ENCODE measurements at regions not wholly inside any gene's neighbourhood (a gene's known extent, or its start where the extent isn't known, plus 50 kb on each side); places are given as distances from the start of the nearest gene placed in this dataset.

GRCh38 chr2:120515759-120516678, 170.1 kb downstream of the INHBB start:
- DNase-seq, result no peak
- TF ChIP-seq, protein P1, sequence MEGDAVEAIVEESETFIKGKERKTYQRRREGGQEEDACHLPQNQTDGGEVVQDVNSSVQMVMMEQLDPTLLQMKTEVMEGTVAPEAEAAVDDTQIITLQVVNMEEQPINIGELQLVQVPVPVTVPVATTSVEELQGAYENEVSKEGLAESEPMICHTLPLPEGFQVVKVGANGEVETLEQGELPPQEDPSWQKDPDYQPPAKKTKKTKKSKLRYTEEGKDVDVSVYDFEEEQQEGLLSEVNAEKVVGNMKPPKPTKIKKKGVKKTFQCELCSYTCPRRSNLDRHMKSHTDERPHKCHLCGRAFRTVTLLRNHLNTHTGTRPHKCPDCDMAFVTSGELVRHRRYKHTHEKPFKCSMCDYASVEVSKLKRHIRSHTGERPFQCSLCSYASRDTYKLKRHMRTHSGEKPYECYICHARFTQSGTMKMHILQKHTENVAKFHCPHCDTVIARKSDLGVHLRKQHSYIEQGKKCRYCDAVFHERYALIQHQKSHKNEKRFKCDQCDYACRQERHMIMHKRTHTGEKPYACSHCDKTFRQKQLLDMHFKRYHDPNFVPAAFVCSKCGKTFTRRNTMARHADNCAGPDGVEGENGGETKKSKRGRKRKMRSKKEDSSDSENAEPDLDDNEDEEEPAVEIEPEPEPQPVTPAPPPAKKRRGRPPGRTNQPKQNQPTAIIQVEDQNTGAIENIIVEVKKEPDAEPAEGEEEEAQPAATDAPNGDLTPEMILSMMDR (IDR thresholded peaks at IDR 0.05; ENCODE audit: borderline replicate concordance, extremely low read depth, low read length, poor library complexity, severe bottlenecking), result no peak
- TF ChIP-seq EZH2 (IDR thresholded peaks at IDR 0.05; ENCODE audit: borderline replicate concordance, low read depth, low read length, severe bottlenecking), result no peak
- ATAC-seq (ENCODE audit: insufficient read depth, low read depth), result no peak

DNA sequence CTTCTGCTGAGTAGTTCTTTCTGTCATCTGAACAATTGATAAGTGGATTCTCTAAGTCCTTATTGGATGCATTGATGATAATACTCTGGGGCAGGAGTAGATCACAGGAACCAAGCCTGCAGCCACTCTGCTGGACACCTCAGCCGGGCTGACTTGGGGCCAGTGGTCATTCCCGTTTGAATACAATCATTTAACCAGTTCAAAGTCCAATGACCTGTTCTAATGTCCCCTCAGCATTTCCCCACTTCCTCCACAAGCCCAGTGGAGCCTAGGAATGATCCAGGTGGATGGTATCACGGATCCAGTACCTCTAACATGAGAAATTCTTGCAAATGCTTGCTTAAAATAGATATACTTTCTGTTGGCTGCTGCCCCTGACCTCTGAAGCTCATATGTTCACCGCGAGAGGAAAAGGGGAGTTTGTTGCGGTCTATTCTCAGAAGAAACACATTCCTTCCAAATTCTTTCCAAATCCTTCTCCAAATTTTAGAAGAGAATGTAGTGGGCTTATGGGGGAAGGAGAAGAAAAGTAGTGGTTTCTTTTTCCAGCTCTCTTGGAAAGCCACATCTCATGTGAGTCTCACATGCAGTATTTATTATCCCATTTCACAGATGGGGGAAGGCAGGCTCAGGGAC, 170.9 kb downstream of the INHBB start:
- Histone ChIP-seq H3K4me1 (ENCODE audit: insufficient read depth, low read length) (no peaks in the 10 kb centered on the region), H3K4me2 (ENCODE audit: insufficient read depth, low read length) (no peak overlapping the region), H3K79me2 (ENCODE audit: insufficient read depth, low read length) (no peaks in the 10 kb centered on the region), H3K9me3 (ENCODE audit: insufficient read depth, low read length, severe bottlenecking) (no peaks in the 10 kb centered on the region), H2AFZ (ENCODE audit: low read depth, low read length) (no peak overlapping the region), H3K9ac (ENCODE audit: low read depth, low read length) (no peak overlapping the region), H3K27ac (ENCODE audit: low read length) (no peak overlapping the region), H3K27me3 (ENCODE audit: insufficient read depth, low read length, poor library complexity) (peaks cover 6% of the 10 kb centered on the region), H3K4me3 (ENCODE audit: low read depth in 1 of 2, low read length in 2 of 2) (no peak overlapping the region), H4K20me1 (ENCODE audit: insufficient read depth, low read length) (no peaks in the 10 kb centered on the region), H3K36me3 (ENCODE audit: insufficient read depth, low read length) (no peaks in the 10 kb centered on the region)
- ATAC-seq (ENCODE audit: insufficient read depth, low read depth), result no peak
- DNase-seq, result no peak
- no peak for TF ChIP-seq EZH2 (IDR thresholded peaks at IDR 0.05; ENCODE audit: borderline replicate concordance, low read depth, low read length, severe bottlenecking)

More at GRCh38 chr2:120515759-120516678, 170.1 kb downstream of the INHBB start:
- Histone ChIP-seq H3K4me1 (ENCODE audit: insufficient read depth, low read length) (no peaks in the 10 kb centered on the region), H3K36me3 (ENCODE audit: insufficient read depth, low read length) (no peaks in the 10 kb centered on the region), H3K79me2 (ENCODE audit: insufficient read depth, low read length) (no peaks in the 10 kb centered on the region), H4K20me1 (ENCODE audit: insufficient read depth, low read length) (no peaks in the 10 kb centered on the region), H3K9me3 (ENCODE audit: insufficient read depth, low read length, severe bottlenecking) (no peaks in the 10 kb centered on the region), H3K27ac (ENCODE audit: low read length) (no peak overlapping the region), H3K4me2 (ENCODE audit: insufficient read depth, low read length) (no peak overlapping the region), H3K4me3 (ENCODE audit: low read depth in 1 of 2, low read length in 2 of 2) (no peak overlapping the region), H3K27me3 (ENCODE audit: insufficient read depth, low read length, poor library complexity) (peaks cover under 1% of the 10 kb centered on the region), H3K9ac (ENCODE audit: low read depth, low read length) (no peak overlapping the region), H2AFZ (ENCODE audit: low read depth, low read length) (no peak overlapping the region)

DNA sequence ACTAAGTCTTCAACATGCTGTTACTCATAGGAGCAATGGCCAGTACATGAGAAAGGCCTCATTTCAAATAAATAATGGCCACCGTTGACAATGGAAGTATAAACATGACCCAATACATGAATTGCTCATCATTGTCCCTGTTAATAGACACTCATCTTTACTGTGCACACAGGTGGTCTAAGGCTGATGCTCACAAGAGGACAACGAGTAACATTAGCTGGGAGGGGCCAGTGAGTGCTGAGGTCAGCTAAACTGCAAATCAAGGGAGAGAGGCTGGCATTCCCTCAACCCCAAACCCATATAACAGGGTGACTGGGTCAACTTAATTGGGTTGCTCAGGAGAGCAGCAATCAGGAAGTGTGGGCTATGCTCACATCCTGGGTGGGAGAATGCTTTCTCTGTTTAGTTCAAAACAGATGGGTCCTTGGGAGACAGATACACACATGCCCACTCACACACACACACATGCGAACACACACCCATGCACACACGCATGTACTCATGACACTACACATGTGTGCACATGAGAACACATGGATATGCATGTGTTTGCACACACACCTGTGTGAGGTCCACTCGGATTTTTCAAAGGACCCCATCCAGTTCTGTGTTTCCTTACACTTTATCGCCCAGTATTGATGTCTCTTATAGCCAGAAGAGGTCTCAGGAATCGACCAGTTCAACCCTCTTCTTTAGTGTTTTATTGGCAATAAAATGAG, 172.0 kb downstream of the INHBB start:
- DNase-seq, result no peak
- Histone ChIP-seq H3K27ac (ENCODE audit: low read length) (no peak overlapping the region), H3K9me3 (ENCODE audit: insufficient read depth, low read length, severe bottlenecking) (no peaks in the 10 kb centered on the region), H3K4me3 (ENCODE audit: low read depth in 1 of 2, low read length in 2 of 2) (no peak overlapping the region), H3K4me1 (ENCODE audit: insufficient read depth, low read length) (no peaks in the 10 kb centered on the region), H3K9ac (ENCODE audit: low read depth, low read length) (no peak overlapping the region), H3K79me2 (ENCODE audit: insufficient read depth, low read length) (no peaks in the 10 kb centered on the region), H4K20me1 (ENCODE audit: insufficient read depth, low read length) (no peaks in the 10 kb centered on the region), H3K36me3 (ENCODE audit: insufficient read depth, low read length) (no peaks in the 10 kb centered on the region), H3K4me2 (ENCODE audit: insufficient read depth, low read length) (no peak overlapping the region), H2AFZ (ENCODE audit: low read depth, low read length) (no peak overlapping the region), H3K27me3 (ENCODE audit: insufficient read depth, low read length, poor library complexity) (peaks cover 8% of the 10 kb centered on the region)
- no peak for TF ChIP-seq EZH2 (IDR thresholded peaks at IDR 0.05; ENCODE audit: borderline replicate concordance, low read depth, low read length, severe bottlenecking)
- TF ChIP-seq, protein P1 (IDR thresholded peaks at IDR 0.05; ENCODE audit: borderline replicate concordance, extremely low read depth, low read length, poor library complexity, severe bottlenecking), result no peak
- no peak for ATAC-seq (ENCODE audit: insufficient read depth, low read depth)
